DND-41 (cell line): ENCODE measurements at regions not wholly inside any gene's neighbourhood (a gene's known extent, or its start where the extent isn't known, plus 50 kb on each side); places are given as distances from the start of the nearest gene placed in this dataset.

Source experiments
- CTCF ChIP-seq: IDR thresholded peaks from 2 replicates; pipeline ENCODE4 v1.5.1; 2012; ENCODE audit warnings: borderline replicate concordance, low read length, moderate library complexity, mild to moderate bottlenecking; ENCODE audit not compliant: poor library complexity, severe bottlenecking; ENCODE audit errors: extremely low read depth
- EZH2 ChIP-seq: IDR thresholded peaks from 3 replicates; pipeline ENCODE4 v1.6.1; 2012; ENCODE audit warnings: borderline replicate concordance, low read depth, mild to moderate bottlenecking, moderate library complexity, low read length, inconsistent platforms; ENCODE audit not compliant: severe bottlenecking

DNA sequence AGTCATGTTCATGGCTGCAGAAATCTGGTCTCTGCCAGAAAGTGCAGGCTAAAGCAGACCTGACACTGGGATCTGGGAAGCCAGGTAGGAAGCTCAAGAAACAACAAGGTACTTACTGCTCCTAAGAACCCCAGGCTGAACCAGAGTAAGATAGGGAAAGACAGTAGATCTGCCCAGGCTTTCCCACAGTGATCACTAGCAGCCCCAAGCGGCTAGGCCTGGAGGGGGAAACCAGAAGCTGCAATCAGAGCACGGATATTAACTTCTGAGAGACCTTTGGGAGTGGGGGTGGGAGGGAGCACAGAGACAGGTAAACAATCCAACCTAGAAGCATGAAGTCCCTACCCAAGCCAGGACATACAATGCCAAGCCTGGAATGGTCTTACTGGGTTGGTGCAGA, 135.2 kb upstream of the C11orf58 start:
- TF ChIP-seq CTCF (no peak), EZH2 (no peak)
